Tibial nerve (tissue), 4 donors: ENCODE measurements at regions not wholly inside any gene's neighbourhood (a gene's known extent, or its start where the extent isn't known, plus 50 kb on each side); places are given as distances from the start of the nearest gene placed in this dataset.

Source experiments
- EP300 ChIP-seq, 2 donors: sonication (generic); formaldehyde crosslinking; IDR thresholded peaks; one replicate each; pipeline ENCODE4 v1.6.1; 2017; ENCODE audit warnings: antibody characterized with exemption in 2 of 2, mild to moderate bottlenecking in 1 of 2
- POLR2A ChIP-seq, 2 donors: fragments of 450-650 bp; IDR thresholded peaks; one replicate each; pipeline ENCODE4 v1.6.1; 2017; ENCODE audit warnings: antibody characterized with exemption in 2 of 2, mild to moderate bottlenecking in 2 of 2, moderate library complexity in 2 of 2
- TF ChIP-seq, protein P1 (sequence below), 5 experiments: fragments of 200-600 bp in 3 of 5; fragments of 450-650 bp in 2 of 5; sonication (generic) in 3 of 5; IDR thresholded peaks; one replicate each; pipeline ENCODE4 v1.5.1; 2016 to 2019; ENCODE audit warnings: antibody characterized with exemption in 5 of 5, mild to moderate bottlenecking in 3 of 5, moderate library complexity in 2 of 5

DNA sequence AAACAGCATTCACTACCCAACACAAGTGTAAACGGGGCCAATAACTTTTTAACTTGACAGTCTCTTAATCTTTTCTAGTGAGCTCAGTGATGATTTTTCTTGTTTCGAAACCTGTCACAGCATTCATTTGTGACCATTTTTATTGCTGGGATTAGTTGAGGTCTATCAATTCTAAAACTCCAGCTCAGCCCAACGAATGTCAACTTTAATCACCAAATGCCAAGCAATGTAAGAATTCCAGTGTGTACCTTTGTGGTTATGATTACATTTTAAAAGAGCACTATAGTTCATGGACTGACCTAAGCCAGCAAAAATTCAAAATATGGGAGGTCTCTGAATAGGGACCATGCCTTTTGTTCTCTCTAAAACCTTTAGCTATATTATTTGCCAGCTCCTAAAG, 694.3 kb upstream of the SGCG start:
- TF ChIP-seq, protein P1, sequence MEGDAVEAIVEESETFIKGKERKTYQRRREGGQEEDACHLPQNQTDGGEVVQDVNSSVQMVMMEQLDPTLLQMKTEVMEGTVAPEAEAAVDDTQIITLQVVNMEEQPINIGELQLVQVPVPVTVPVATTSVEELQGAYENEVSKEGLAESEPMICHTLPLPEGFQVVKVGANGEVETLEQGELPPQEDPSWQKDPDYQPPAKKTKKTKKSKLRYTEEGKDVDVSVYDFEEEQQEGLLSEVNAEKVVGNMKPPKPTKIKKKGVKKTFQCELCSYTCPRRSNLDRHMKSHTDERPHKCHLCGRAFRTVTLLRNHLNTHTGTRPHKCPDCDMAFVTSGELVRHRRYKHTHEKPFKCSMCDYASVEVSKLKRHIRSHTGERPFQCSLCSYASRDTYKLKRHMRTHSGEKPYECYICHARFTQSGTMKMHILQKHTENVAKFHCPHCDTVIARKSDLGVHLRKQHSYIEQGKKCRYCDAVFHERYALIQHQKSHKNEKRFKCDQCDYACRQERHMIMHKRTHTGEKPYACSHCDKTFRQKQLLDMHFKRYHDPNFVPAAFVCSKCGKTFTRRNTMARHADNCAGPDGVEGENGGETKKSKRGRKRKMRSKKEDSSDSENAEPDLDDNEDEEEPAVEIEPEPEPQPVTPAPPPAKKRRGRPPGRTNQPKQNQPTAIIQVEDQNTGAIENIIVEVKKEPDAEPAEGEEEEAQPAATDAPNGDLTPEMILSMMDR (IDR thresholded peaks at IDR 0.05) = no peak
- TF ChIP-seq POLR2A (IDR thresholded peaks at IDR 0.05) = no peak
- TF ChIP-seq EP300 (IDR thresholded peaks at IDR 0.05) = no peak
